Coronary artery (tissue), 2 donors: ENCODE measurements at regions not wholly inside any gene's neighbourhood (a gene's known extent, or its start where the extent isn't known, plus 50 kb on each side); places are given as distances from the start of the nearest gene placed in this dataset.

Source experiments
- DNase-seq: peaks from one replicate; pipeline ENCODE4 v3.0.0-alpha.2; 2017; ENCODE audit warnings: low spot score
- H3K27ac ChIP-seq, 2 donors: fragments of 200-600 bp; sonication (generic); one replicate each; pipeline ENCODE4 v1.5.1; 2016 to 2019
- H3K4me3 ChIP-seq: fragments of 200-600 bp; sonication (generic); 2 replicates; pipeline ENCODE4 v1.5.1; 2016; ENCODE audit warnings: mild to moderate bottlenecking, moderate library complexity
- CTCF ChIP-seq: fragments of 200-600 bp; sonication (generic); IDR thresholded peaks from one replicate; pipeline ENCODE4 v1.5.1; 2019; ENCODE audit warnings: antibody characterized with exemption

- TF ChIP-seq CTCF = no peak
- Histone ChIP-seq H3K4me3 (no peak overlapping the region), H3K27ac (no peak overlapping the region)
- no peak for DNase-seq
Measured at GRCh38 chr11:92846491-92847125, 122.8 kb upstream of the MTNR1B start.

- H3K27ac ChIP-seq = no peak overlapping the region
- no peak for TF ChIP-seq CTCF
Measured at GRCh38 chr11:92848578-92848977, 120.9 kb upstream of the MTNR1B start.

GRCh38 chr11:92850296-92850826, 119.1 kb upstream of the MTNR1B start:
- Histone ChIP-seq H3K27ac (no peak overlapping the region), H3K4me3 (no peak overlapping the region)
- TF ChIP-seq CTCF = no peak
- DNase-seq = no peak

More at GRCh38 chr11:92848578-92848977, 120.9 kb upstream of the MTNR1B start:
- DNase-seq = no peak
- no peak overlapping the region for H3K4me3 ChIP-seq

- no peak for DNase-seq
- TF ChIP-seq CTCF = no peak
- Histone ChIP-seq H3K27ac (no peak overlapping the region), H3K4me3 (no peak overlapping the region)
Measured at GRCh38 chr11:92852229-92852628, 117.2 kb upstream of the MTNR1B start.

- no peak for TF ChIP-seq CTCF
- H3K27ac ChIP-seq = no peak overlapping the region
- H3K4me3 ChIP-seq = no peak overlapping the region
- DNase-seq = no peak
Measured at GRCh38 chr11:92852946-92853345, 116.5 kb upstream of the MTNR1B start.

GRCh38 chr11:92854162-92854561, 115.3 kb upstream of the MTNR1B start:
- H3K27ac ChIP-seq = no peak overlapping the region
- DNase-seq = no peak
- no peak for TF ChIP-seq CTCF
- no peak overlapping the region for H3K4me3 ChIP-seq

- no peak overlapping the region for H3K4me3 ChIP-seq
- H3K27ac ChIP-seq = no peak overlapping the region
- no peak for DNase-seq
- no peak for TF ChIP-seq CTCF
Measured at GRCh38 chr11:92854952-92855351, 114.5 kb upstream of the MTNR1B start.
